Cardiac muscle cell (in vitro differentiated cells and primary cell): ENCODE measurements at regions not wholly inside any gene's neighbourhood (a gene's known extent, or its start where the extent isn't known, plus 50 kb on each side); places are given as distances from the start of the nearest gene placed in this dataset.

ENCODE experiments used
- DNase-seq, 2 donors: peaks; one replicate each; pipeline versions ENCODE4 v3.0.0 to v3.0.0-alpha.2; 2010 to 2017; ENCODE audit warnings: low read depth in 1 of 2, low spot score in 1 of 2
- H3K27ac ChIP-seq: fragments of 200-600 bp; sonication (generic); 2 replicates; pipeline ENCODE4 v1.5.1; 2016
- H3K27me3 ChIP-seq: fragments of 200-600 bp; sonication (generic); 2 replicates; pipeline ENCODE4 v1.6.0; 2016; ENCODE audit warnings: control low read depth
- H3K36me3 ChIP-seq: fragments of 200-600 bp; sonication (generic); 2 replicates; pipeline ENCODE4 v1.5.1; 2016; ENCODE audit warnings: control low read depth
- H3K4me1 ChIP-seq: fragments of 200-600 bp; sonication (generic); 2 replicates; pipeline ENCODE4 v1.8.1; 2017; ENCODE audit warnings: low read depth, mild to moderate bottlenecking, mixed run types
- H3K4me3 ChIP-seq: fragments of 200-600 bp; sonication (generic); 2 replicates; pipeline ENCODE4 v1.5.1; 2016; ENCODE audit warnings: mild to moderate bottlenecking
- H3K9me3 ChIP-seq: fragments of 200-600 bp; sonication (generic); 2 replicates; pipeline ENCODE4 v1.5.1; 2017; ENCODE audit warnings: low read depth, mild to moderate bottlenecking, control low read depth
- TF ChIP-seq, protein P1 (sequence below): IDR thresholded peaks from 2 replicates; pipeline ENCODE4 v1.5.1; 2012; ENCODE audit warnings: low read depth, mild to moderate bottlenecking, low read length

DNA sequence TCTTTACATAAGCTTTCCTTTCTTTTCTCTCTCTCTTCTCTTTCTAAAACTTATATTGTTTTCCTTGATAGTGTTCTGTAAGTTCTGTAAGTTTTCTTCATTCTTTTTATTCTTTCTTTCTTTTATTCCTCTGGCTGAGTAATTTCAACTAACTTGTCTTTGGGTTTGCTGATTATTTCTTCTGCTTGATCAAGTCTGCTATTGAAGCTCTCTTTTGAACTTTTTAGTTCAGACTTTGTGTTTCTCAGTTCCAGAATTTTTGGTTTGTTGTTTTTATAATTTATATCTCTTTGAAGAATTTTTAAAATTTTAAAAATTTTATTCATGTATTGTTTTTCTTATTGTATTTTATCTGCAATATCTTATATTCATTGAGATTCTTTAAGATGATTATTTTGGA is 795.8 kb upstream of the SALL3 start:
- no peaks in the 10 kb centered on the region for H3K27me3 ChIP-seq
- H3K27ac ChIP-seq, result no peak overlapping the region
- no peaks in the 10 kb centered on the region for H3K4me1 ChIP-seq
- TF ChIP-seq, protein P1, sequence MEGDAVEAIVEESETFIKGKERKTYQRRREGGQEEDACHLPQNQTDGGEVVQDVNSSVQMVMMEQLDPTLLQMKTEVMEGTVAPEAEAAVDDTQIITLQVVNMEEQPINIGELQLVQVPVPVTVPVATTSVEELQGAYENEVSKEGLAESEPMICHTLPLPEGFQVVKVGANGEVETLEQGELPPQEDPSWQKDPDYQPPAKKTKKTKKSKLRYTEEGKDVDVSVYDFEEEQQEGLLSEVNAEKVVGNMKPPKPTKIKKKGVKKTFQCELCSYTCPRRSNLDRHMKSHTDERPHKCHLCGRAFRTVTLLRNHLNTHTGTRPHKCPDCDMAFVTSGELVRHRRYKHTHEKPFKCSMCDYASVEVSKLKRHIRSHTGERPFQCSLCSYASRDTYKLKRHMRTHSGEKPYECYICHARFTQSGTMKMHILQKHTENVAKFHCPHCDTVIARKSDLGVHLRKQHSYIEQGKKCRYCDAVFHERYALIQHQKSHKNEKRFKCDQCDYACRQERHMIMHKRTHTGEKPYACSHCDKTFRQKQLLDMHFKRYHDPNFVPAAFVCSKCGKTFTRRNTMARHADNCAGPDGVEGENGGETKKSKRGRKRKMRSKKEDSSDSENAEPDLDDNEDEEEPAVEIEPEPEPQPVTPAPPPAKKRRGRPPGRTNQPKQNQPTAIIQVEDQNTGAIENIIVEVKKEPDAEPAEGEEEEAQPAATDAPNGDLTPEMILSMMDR, result no peak
- no peak overlapping the region for H3K4me3 ChIP-seq
- no peak for DNase-seq
- H3K9me3 ChIP-seq, result no peaks in the 10 kb centered on the region
- no peaks in the 10 kb centered on the region for H3K36me3 ChIP-seq

DNA sequence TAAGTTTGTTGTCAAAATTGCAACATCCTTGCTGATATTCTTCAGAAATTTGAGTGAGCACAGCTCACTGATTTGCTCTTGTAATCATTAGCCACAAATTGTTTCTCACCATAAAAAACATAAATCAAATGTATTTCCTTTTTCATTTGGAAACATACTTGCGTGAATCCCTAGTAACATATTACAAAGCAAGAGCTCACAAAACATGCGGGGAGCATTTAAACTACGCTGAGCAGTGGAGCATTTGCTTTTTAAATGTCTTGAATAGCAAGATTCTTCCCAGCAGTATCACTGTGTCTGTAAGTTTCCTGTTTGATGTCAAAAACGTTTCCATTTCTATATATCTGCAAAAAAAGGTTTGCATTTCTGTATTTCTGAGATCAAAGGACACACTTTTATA is 788.3 kb upstream of the SALL3 start:
- Histone ChIP-seq H3K4me1 (no peaks in the 10 kb centered on the region), H3K36me3 (no peaks in the 10 kb centered on the region), H3K4me3 (no peak overlapping the region), H3K27ac (no peak overlapping the region), H3K9me3 (no peaks in the 10 kb centered on the region), H3K27me3 (no peaks in the 10 kb centered on the region)
- TF ChIP-seq, protein P1, result no peak
- no peak for DNase-seq

DNA sequence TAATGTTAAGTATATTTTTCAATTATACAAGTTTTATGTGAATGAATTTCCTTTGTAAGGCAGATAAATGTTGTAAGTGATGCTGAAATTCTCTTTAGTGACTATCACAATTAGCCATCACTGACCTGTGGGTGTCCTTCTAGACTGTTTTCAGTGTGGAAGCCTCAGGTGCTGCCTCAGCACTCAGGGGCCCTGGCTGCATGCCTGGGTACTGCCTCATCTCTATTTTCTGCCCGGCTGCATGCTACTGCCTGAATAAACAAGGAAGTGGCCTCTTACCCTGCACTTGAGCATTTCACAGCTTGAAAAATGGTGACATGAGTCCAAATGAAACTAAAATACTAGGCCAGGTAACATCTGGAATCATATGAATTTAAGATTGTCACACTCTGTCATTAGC is 787.6 kb upstream of the SALL3 start:
- H3K4me1 ChIP-seq, result no peaks in the 10 kb centered on the region
- DNase-seq, result peak in 1 of 2 donors; percentile 20
- no peaks in the 10 kb centered on the region for H3K9me3 ChIP-seq
- H3K27me3 ChIP-seq, result no peaks in the 10 kb centered on the region
- H3K27ac ChIP-seq, result no peak overlapping the region
- H3K4me3 ChIP-seq, result no peak overlapping the region
- no peaks in the 10 kb centered on the region for H3K36me3 ChIP-seq
- TF ChIP-seq, protein P1, result no peak

DNA sequence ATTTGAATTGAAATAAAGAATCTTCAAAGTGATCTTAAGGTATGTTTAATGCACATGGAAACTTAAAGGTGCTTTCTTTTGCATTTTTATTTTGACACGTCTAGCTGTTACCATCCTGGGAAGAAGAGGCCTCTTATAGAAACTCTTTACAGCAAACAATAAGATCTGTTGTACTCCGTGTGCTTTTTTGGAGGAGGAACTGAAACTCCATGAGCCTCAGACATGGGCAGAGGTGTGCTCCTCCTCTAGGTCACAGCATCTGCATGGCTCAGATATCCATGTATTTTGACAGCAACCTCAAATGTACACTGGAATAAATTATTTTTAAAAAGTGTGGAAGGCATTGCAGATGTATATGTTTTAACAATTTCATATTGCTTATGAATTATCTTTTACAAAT is 783.3 kb upstream of the SALL3 start:
- no peak overlapping the region for H3K27ac ChIP-seq
- H3K4me1 ChIP-seq, result peaks cover 3% of the 10 kb centered on the region
- no peaks in the 10 kb centered on the region for H3K27me3 ChIP-seq
- TF ChIP-seq, protein P1, result no peak
- H3K4me3 ChIP-seq, result no peak overlapping the region
- no peak for DNase-seq
- H3K36me3 ChIP-seq, result no peaks in the 10 kb centered on the region
- no peaks in the 10 kb centered on the region for H3K9me3 ChIP-seq

DNA sequence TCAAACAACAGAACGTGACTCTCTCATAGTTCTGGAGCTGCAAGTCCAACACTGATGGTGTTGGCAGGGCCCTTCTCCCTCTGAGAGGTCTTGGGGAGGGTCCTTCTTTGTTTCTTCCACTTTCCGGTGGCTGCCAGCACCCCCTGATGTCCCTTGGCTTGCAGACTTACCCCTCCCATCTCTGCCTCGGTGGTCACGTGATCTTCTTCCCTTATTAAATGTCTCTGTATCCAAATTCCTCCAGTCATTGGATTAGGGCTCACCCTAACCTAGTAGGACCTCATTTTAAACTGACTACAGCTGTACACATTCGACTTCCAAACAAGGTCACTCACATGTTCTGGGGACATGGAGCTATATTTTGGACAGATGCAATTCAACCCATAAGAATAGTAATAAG is 780.6 kb upstream of the SALL3 start:
- Histone ChIP-seq H3K27me3 (no peaks in the 10 kb centered on the region), H3K27ac (no peak overlapping the region), H3K4me1 (peaks cover 3% of the 10 kb centered on the region), H3K9me3 (no peaks in the 10 kb centered on the region), H3K36me3 (no peaks in the 10 kb centered on the region), H3K4me3 (no peak overlapping the region)
- DNase-seq, result no peak
- TF ChIP-seq, protein P1, result no peak

DNA sequence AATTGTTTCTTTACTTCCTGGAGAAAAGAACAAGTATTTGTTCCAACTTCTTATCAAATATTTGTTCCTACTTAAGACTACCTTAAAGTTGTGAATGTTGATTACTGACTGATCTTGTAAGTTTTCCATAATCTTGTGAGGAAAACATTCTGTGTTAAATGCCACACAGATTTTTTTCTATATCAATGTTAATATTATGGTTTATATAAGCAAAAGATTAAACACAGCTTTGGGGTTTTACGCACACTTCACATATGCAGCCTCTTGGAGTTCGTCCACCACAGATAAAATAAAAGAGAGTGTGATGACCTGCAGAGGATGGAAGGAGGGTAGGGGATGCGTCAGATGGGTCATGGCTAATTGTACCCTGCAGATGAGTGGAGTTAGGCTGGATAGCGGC is 780.0 kb upstream of the SALL3 start:
- TF ChIP-seq, protein P1, result no peak
- DNase-seq, result no peak
- H3K4me3 ChIP-seq, result no peak overlapping the region
- H3K9me3 ChIP-seq, result no peaks in the 10 kb centered on the region
- no peaks in the 10 kb centered on the region for H3K27me3 ChIP-seq
- no peaks in the 10 kb centered on the region for H3K36me3 ChIP-seq
- peaks cover 3% of the 10 kb centered on the region for H3K4me1 ChIP-seq
- no peak overlapping the region for H3K27ac ChIP-seq
